ENCODE measurements at regions not wholly inside any gene's neighbourhood (a gene's known extent, or its start where the extent isn't known, plus 50 kb on each side); places are given as distances from the start of the nearest gene placed in this dataset.

DNA sequence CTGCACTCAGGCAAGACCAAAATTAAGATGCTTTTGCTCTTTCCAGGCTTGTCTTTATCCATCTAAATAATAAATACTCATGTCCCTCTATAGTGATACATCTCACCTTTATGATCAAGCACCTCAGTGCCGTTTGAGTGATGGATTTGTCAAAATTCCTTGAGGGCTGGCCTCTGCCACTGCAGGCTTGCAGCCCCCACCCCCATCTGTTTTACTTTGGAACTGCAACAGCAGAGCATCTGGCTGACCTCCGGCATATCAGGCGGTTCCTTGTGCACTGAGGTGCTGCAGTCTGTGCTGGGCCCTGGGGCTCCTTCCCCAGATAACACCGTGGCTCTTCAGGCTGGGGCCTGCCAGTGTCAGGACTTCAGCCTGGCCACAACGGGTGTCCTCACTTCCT is 386.9 kb downstream of the CDH26 start:
- no peak overlapping the region for H3K27ac ChIP-seq (ENCODE audit: low read depth, low read length)
- H4K20me1 ChIP-seq (ENCODE audit: insufficient read depth, low read length): no peaks in the 10 kb centered on the region
- no peaks in the 10 kb centered on the region for H3K36me3 ChIP-seq (ENCODE audit: insufficient read depth, low read length)
- no peaks in the 10 kb centered on the region for H3K4me1 ChIP-seq (ENCODE audit: insufficient read depth, low read length)
- DNase-seq (ENCODE audit: low read depth) (no peak), FAIRE-seq (no peak)
- H3K79me2 ChIP-seq (ENCODE audit: insufficient read depth, low read length): no peaks in the 10 kb centered on the region
- no peak overlapping the region for H3K4me3 Mint-ChIP-seq (ENCODE audit: unreplicated experiment)
- H3K36me3 Mint-ChIP-seq (ENCODE audit: low read depth, unreplicated experiment): no peaks in the 10 kb centered on the region
- no peaks in the 10 kb centered on the region for H3K9me3 ChIP-seq (ENCODE audit: insufficient read depth, low read depth, low read length)
- no peaks in the 10 kb centered on the region for H3K27me3 ChIP-seq (ENCODE audit: insufficient read depth, low read length)
- H3K27ac Mint-ChIP-seq (ENCODE audit: unreplicated experiment): no peak overlapping the region
- H3K9me3 Mint-ChIP-seq (ENCODE audit: unreplicated experiment): no peaks in the 10 kb centered on the region
- TF ChIP-seq EZH2 (IDR thresholded peaks at IDR 0.05; ENCODE audit: insufficient read depth, low read length): no peak
- TF ChIP-seq, protein P1, sequence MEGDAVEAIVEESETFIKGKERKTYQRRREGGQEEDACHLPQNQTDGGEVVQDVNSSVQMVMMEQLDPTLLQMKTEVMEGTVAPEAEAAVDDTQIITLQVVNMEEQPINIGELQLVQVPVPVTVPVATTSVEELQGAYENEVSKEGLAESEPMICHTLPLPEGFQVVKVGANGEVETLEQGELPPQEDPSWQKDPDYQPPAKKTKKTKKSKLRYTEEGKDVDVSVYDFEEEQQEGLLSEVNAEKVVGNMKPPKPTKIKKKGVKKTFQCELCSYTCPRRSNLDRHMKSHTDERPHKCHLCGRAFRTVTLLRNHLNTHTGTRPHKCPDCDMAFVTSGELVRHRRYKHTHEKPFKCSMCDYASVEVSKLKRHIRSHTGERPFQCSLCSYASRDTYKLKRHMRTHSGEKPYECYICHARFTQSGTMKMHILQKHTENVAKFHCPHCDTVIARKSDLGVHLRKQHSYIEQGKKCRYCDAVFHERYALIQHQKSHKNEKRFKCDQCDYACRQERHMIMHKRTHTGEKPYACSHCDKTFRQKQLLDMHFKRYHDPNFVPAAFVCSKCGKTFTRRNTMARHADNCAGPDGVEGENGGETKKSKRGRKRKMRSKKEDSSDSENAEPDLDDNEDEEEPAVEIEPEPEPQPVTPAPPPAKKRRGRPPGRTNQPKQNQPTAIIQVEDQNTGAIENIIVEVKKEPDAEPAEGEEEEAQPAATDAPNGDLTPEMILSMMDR (IDR thresholded peaks at IDR 0.05; ENCODE audit: insufficient read depth, low read depth, low read length): no peak
- no peak overlapping the region for H3K4me2 ChIP-seq (ENCODE audit: low read length)
- peaks cover 16% of the 10 kb centered on the region for H3K27me3 Mint-ChIP-seq (ENCODE audit: low read depth, unreplicated experiment)
- no peaks in the 10 kb centered on the region for H3K4me1 Mint-ChIP-seq (ENCODE audit: low read depth, unreplicated experiment)
- H3K4me3 ChIP-seq (ENCODE audit: insufficient read depth, low read depth, low read length): no peak overlapping the region
- no peak overlapping the region for H3K9ac ChIP-seq (ENCODE audit: low read length)
- no peak overlapping the region for H2AFZ ChIP-seq (ENCODE audit: low read depth, low read length)

DNA sequence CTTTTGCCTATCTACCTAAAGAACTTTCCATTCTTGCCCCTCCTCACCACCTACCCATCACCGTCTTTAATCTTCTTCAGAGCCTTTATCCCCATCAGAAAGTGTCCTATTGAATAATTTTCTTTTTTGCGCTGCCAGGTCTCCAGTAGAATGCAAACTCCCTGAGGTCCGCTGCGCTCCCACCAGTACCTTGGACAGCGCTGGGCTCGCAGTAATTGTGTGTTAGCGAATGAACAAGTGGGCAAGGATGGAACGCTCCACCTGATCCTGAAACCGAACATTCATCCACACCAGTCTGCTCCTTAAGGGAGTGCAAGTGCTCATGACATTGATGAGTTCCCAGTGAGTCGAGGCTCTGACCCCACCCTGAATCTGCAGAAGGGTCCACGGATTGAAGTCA is 391.2 kb downstream of the CDH26 start:
- H3K27ac Mint-ChIP-seq (ENCODE audit: unreplicated experiment): no peak overlapping the region
- H3K4me1 Mint-ChIP-seq (ENCODE audit: low read depth, unreplicated experiment): no peaks in the 10 kb centered on the region

DNA sequence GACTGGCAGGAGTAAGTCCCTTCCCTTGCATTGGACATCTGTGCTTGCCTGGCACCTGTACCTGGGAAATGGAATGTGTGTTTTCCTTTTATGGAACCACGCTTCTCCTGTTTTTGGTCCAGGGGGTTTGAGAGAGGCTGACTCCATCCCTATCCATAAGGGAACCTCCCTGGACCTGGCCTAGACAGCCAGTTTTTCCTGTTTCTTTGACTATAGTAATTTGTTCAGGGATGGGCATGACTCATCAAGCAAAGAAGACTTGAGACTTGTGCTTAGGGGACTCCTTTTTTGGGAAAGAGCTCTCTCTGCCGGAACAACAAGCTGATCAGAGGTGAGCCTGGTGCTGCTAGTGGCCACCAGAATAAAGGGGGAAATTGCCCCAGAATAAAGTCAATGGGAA is 393.8 kb downstream of the CDH26 start:
- H3K27ac Mint-ChIP-seq (ENCODE audit: unreplicated experiment): no peak overlapping the region
- Histone ChIP-seq H3K4me1 (ENCODE audit: insufficient read depth, low read length) (no peaks in the 10 kb centered on the region), H2AFZ (ENCODE audit: low read depth, low read length) (no peak overlapping the region), H3K27me3 (ENCODE audit: insufficient read depth, low read length) (no peaks in the 10 kb centered on the region), H3K9ac (ENCODE audit: low read length) (no peak overlapping the region), H3K4me2 (ENCODE audit: low read length) (no peak overlapping the region), H3K9me3 (ENCODE audit: insufficient read depth, low read depth, low read length) (no peaks in the 10 kb centered on the region), H4K20me1 (ENCODE audit: insufficient read depth, low read length) (no peaks in the 10 kb centered on the region), H3K4me3 (ENCODE audit: insufficient read depth, low read depth, low read length) (no peak overlapping the region), H3K27ac (ENCODE audit: low read depth, low read length) (no peak overlapping the region), H3K79me2 (ENCODE audit: insufficient read depth, low read length) (no peaks in the 10 kb centered on the region), H3K36me3 (ENCODE audit: insufficient read depth, low read length) (no peaks in the 10 kb centered on the region)
- no peak overlapping the region for H3K4me3 Mint-ChIP-seq (ENCODE audit: unreplicated experiment)
- no peak for FAIRE-seq
- DNase-seq (ENCODE audit: low read depth): no peak
- no peaks in the 10 kb centered on the region for H3K36me3 Mint-ChIP-seq (ENCODE audit: low read depth, unreplicated experiment)
- TF ChIP-seq, protein P1 (IDR thresholded peaks at IDR 0.05; ENCODE audit: insufficient read depth, low read depth, low read length): no peak
- TF ChIP-seq EZH2 (IDR thresholded peaks at IDR 0.05; ENCODE audit: insufficient read depth, low read length): no peak
- no peaks in the 10 kb centered on the region for H3K9me3 Mint-ChIP-seq (ENCODE audit: unreplicated experiment)
- peaks cover 9% of the 10 kb centered on the region for H3K27me3 Mint-ChIP-seq (ENCODE audit: low read depth, unreplicated experiment)
- H3K4me1 Mint-ChIP-seq (ENCODE audit: low read depth, unreplicated experiment): no peaks in the 10 kb centered on the region

More for the DNA sequence above, 391.2 kb downstream of the CDH26 start:
- no peaks in the 10 kb centered on the region for H4K20me1 ChIP-seq (ENCODE audit: insufficient read depth, low read length)
- H3K4me3 Mint-ChIP-seq (ENCODE audit: unreplicated experiment): no peak overlapping the region
- H3K4me3 ChIP-seq (ENCODE audit: insufficient read depth, low read depth, low read length): no peak overlapping the region
- H3K27ac ChIP-seq (ENCODE audit: low read depth, low read length): no peak overlapping the region
- no peaks in the 10 kb centered on the region for H3K36me3 ChIP-seq (ENCODE audit: insufficient read depth, low read length)
- no peaks in the 10 kb centered on the region for H3K36me3 Mint-ChIP-seq (ENCODE audit: low read depth, unreplicated experiment)
- TF ChIP-seq EZH2 (IDR thresholded peaks at IDR 0.05; ENCODE audit: insufficient read depth, low read length): no peak
- TF ChIP-seq, protein P1 (IDR thresholded peaks at IDR 0.05; ENCODE audit: insufficient read depth, low read depth, low read length): no peak
- H3K9ac ChIP-seq (ENCODE audit: low read length): no peak overlapping the region
- DNase-seq (ENCODE audit: low read depth) (no peak), FAIRE-seq (no peak)
- H3K9me3 ChIP-seq (ENCODE audit: insufficient read depth, low read depth, low read length): no peaks in the 10 kb centered on the region
- H3K4me2 ChIP-seq (ENCODE audit: low read length): no peak overlapping the region
- H3K79me2 ChIP-seq (ENCODE audit: insufficient read depth, low read length): no peaks in the 10 kb centered on the region
- H3K27me3 ChIP-seq (ENCODE audit: insufficient read depth, low read length): no peaks in the 10 kb centered on the region
- no peaks in the 10 kb centered on the region for H3K9me3 Mint-ChIP-seq (ENCODE audit: unreplicated experiment)
- H3K4me1 ChIP-seq (ENCODE audit: insufficient read depth, low read length): no peaks in the 10 kb centered on the region
- H3K27me3 Mint-ChIP-seq (ENCODE audit: low read depth, unreplicated experiment): peaks cover 11% of the 10 kb centered on the region
- no peak overlapping the region for H2AFZ ChIP-seq (ENCODE audit: low read depth, low read length)

Data from astrocyte (in vitro differentiated cells and primary cell).